ENCODE measurements at regions not wholly inside any gene's neighbourhood (a gene's known extent, or its start where the extent isn't known, plus 50 kb on each side); places are given as distances from the start of the nearest gene placed in this dataset.
A peak's percentile ranks its signal among the peaks of the same experiment; 100 is the strongest.

DNA sequence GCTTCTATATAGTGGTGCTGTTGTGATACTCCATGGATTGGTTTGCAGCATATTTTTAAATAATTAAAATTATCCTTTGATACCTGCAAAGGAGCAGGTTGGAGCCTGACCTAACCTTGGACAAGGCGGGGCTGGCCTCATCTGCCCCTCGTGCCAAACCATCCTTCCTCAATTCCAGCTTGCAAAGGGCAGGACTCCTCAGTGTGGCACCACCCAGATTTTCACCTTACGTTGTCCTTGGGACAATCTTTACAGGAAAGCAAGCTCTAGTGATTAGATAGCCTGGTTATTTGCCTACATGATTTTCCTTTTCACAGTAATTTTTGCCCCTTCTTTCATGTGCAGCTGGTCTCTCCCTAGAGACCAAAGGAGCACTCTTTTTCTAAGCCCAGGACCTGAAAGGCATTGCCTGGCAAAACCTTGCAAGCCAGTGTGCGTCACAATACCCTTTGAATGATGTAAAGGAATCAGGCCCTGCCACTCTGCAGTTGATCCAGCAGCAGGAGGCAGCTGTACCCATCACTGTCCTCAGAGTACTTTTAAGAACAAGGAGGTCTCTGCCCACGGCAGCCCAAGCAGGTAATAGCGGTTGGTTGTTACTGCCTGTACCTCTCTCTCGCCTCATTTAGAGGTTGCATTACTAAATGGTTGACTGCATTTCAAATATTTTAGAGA lies 99.4 kb downstream of the ADSS2 start:
- no peak for DNase-seq

GRCh38 chr1:244353551-244354091 lies 98.1 kb downstream of the ADSS2 start:
- peak; percentile 81 for DNase-seq

DNA sequence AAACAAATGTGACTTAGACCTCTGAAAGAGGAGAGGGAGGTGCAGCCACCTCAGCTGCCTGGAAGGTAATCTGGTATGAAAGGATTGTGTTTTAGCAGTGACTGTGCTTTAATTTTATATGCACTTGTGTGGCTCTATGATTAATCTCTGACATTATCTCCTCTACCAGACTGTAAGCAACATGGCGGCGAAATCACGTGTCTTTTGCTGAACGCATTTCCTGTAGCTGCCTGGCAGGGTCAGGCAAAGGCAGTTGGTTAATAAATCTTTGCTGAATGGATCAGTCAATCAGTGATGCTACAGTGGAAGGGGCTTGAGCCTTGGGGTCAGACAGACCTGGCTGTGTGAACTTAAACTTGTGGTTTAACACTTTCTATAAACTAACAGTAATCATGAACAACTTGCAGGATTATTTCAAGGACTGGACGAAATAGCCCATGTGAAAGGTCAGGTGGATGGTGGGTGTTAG lies 96.9 kb downstream of the ADSS2 start:
- peak; percentile 72 for DNase-seq

- DNase-seq, result no peak
Observed at GRCh38 chr1:244356376-244356775, 95.3 kb downstream of the ADSS2 start.
